ENCODE measurements at regions not wholly inside any gene's neighbourhood (a gene's known extent, or its start where the extent isn't known, plus 50 kb on each side); places are given as distances from the start of the nearest gene placed in this dataset.

DNA sequence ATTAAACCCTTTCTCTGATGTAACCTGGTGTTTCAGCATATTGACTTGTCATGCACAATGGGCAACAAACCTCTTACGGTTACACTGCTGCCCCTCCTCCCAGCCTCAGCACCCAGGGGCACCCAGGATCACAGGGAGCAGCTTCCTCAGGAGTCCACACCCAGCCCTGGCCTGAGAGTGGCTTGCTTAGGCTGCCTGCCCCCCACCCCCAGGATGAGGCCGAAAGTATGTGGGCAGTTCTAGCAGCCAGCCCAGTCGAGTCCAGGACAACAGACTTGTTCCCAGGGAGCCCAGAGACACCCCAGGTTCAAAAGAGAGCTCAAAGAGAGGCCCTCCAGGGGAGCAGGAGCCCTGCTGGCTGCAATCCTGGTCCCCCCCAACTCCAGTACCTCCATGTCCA lies 108.1 kb upstream of the THY1 start:
- ATAC-seq = no peak
- no peak for TF ChIP-seq ZFP3 (CRISPR knock-in tag; IDR thresholded peaks at IDR 0.05)
- TF ChIP-seq ZNF565 (CRISPR knock-in tag; conservative IDR thresholded peaks at IDR 0.05; ENCODE audit: low read depth) = no peak
- TF ChIP-seq TOX (CRISPR knock-in tag; IDR thresholded peaks at IDR 0.05; ENCODE audit: borderline replicate concordance) = no peak
- TF ChIP-seq CSDC2 (CRISPR knock-in tag; IDR thresholded peaks at IDR 0.05) = no peak
- no peak for TF ChIP-seq TCF4 (CRISPR knock-in tag; IDR thresholded peaks at IDR 0.05; ENCODE audit: borderline replicate concordance)

DNA sequence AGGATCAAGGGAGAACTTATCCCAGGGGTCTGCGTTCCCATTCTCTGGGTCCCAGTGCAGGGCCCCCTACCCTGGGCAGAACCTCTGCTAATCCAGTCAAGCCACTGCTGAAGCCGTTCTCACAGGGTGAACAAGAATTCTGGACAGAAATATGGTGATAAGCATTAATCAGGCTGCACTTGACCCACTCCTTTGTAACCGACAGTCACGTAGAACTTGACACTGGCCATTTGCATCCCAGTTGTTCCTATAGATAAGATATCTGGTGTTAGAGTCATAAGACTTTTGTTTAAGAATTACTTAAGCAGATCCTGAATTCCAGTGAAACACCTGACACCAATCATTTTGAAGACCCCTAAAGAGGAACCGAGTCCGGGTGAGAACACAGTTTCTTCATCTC lies 107.5 kb upstream of the THY1 start:
- no peak for ATAC-seq
- TF ChIP-seq RARB (CRISPR knock-in tag; IDR thresholded peaks at IDR 0.05) (no peak), GLIS3 (CRISPR knock-in tag; IDR thresholded peaks at IDR 0.05) (no peak), PPARA (CRISPR knock-in tag; IDR thresholded peaks at IDR 0.05; ENCODE audit: borderline replicate concordance) (no peak), ZNF565 (CRISPR knock-in tag; conservative IDR thresholded peaks at IDR 0.05; ENCODE audit: low read depth) (no peak), ZNF8 (CRISPR knock-in tag; IDR thresholded peaks at IDR 0.05) (no peak), POU6F1 (CRISPR knock-in tag; IDR thresholded peaks at IDR 0.05; ENCODE audit: borderline replicate concordance, low read depth) (no peak)

GRCh38 chr11:119529936-119530335 lies 107.0 kb upstream of the THY1 start:
- ATAC-seq = no peak
- TF ChIP-seq RARB (CRISPR knock-in tag; IDR thresholded peaks at IDR 0.05) = no peak
- no peak for TF ChIP-seq ZNF8 (CRISPR knock-in tag; IDR thresholded peaks at IDR 0.05)
- no peak for TF ChIP-seq TCF4 (CRISPR knock-in tag; IDR thresholded peaks at IDR 0.05; ENCODE audit: borderline replicate concordance)
- TF ChIP-seq, protein P1, sequence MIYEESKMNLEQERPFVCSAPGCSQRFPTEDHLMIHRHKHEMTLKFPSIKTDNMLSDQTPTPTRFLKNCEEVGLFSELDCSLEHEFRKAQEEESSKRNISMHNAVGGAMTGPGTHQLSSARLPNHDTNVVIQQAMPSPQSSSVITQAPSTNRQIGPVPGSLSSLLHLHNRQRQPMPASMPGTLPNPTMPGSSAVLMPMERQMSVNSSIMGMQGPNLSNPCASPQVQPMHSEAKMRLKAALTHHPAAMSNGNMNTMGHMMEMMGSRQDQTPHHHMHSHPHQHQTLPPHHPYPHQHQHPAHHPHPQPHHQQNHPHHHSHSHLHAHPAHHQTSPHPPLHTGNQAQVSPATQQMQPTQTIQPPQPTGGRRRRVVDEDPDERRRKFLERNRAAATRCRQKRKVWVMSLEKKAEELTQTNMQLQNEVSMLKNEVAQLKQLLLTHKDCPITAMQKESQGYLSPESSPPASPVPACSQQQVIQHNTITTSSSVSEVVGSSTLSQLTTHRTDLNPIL (CRISPR knock-in tag; IDR thresholded peaks at IDR 0.05; ENCODE audit: low read depth) = no peak
- no peak for TF ChIP-seq TOX (CRISPR knock-in tag; IDR thresholded peaks at IDR 0.05; ENCODE audit: borderline replicate concordance)
- TF ChIP-seq BACH2 (CRISPR knock-in tag; IDR thresholded peaks at IDR 0.05; ENCODE audit: borderline replicate concordance) = no peak
- no peak for TF ChIP-seq ISL1 (CRISPR knock-in tag; IDR thresholded peaks at IDR 0.05)
- no peak for TF ChIP-seq SNAI2 (CRISPR knock-in tag; IDR thresholded peaks at IDR 0.05)
- TF ChIP-seq ZC3H10 (CRISPR knock-in tag; IDR thresholded peaks at IDR 0.05) = no peak
- TF ChIP-seq ZFP3 (CRISPR knock-in tag; IDR thresholded peaks at IDR 0.05) = no peak

DNA sequence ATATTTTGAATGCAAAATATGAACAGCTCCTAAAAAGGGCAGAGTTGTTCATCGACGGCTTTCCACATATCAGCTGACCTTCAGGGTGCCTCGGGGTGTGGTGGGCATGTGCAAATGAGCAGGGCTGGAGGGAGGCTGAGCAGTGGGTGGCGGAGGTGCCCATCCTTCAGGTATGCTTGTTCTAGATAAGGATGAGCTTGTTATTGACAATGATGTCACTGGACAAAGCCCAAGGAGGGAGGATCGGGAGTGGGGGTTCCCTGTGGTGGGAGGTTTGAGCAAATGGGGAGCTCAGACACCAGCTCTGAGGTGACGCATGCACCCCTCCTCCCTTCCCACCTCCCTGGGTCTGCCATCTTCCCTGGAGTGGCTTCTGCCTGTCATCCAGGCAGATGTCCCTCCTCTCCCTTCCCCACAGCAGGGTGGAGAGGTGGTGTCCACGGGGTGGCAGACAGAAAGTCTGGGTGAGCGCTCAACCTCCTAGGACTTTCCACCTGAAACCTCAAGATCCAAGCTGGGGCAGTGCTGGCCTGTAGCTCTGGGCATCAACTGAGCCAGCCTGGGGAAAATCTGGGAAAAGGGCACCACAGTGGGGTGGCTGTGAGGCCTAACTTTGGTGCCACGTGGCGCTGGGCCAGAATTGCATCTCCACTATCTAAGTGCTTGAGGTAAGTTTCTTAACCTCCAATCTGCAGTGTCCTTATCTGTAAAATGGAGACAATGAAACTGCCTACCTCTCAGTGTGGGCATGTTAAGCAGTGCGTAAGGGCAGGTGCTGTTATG lies 106.3 kb upstream of the THY1 start:
- TF ChIP-seq POU6F1 (CRISPR knock-in tag; IDR thresholded peaks at IDR 0.05; ENCODE audit: borderline replicate concordance, low read depth) (no peak), ARNTL (CRISPR knock-in tag; IDR thresholded peaks at IDR 0.05; ENCODE audit: borderline replicate concordance, low read depth) (no peak), ZFP3 (CRISPR knock-in tag; IDR thresholded peaks at IDR 0.05) (no peak), PATZ1 (CRISPR knock-in tag; IDR thresholded peaks at IDR 0.05; ENCODE audit: borderline replicate concordance) (no peak), ISL1 (CRISPR knock-in tag; IDR thresholded peaks at IDR 0.05) (no peak), BACH2 (CRISPR knock-in tag; IDR thresholded peaks at IDR 0.05; ENCODE audit: borderline replicate concordance) (no peak), ZNF565 (CRISPR knock-in tag; conservative IDR thresholded peaks at IDR 0.05; ENCODE audit: low read depth) (no peak), CSDC2 (CRISPR knock-in tag; IDR thresholded peaks at IDR 0.05) (no peak), ZC3H10 (CRISPR knock-in tag; IDR thresholded peaks at IDR 0.05) (no peak), RARB (CRISPR knock-in tag; IDR thresholded peaks at IDR 0.05) (no peak), GLIS3 (CRISPR knock-in tag; IDR thresholded peaks at IDR 0.05) (no peak), ZFP30 (CRISPR knock-in tag; IDR thresholded peaks at IDR 0.05) (no peak), OSR1 (CRISPR knock-in tag; IDR thresholded peaks at IDR 0.05) (no peak), ESRRG (CRISPR knock-in tag; IDR thresholded peaks at IDR 0.05) (no peak), ZNF70 (CRISPR knock-in tag; IDR thresholded peaks at IDR 0.05) (no peak), SNAI2 (CRISPR knock-in tag; IDR thresholded peaks at IDR 0.05) (no peak)
- TF ChIP-seq, protein P1 (CRISPR knock-in tag; IDR thresholded peaks at IDR 0.05; ENCODE audit: low read depth) = no peak
- TF ChIP-seq, protein P2, sequence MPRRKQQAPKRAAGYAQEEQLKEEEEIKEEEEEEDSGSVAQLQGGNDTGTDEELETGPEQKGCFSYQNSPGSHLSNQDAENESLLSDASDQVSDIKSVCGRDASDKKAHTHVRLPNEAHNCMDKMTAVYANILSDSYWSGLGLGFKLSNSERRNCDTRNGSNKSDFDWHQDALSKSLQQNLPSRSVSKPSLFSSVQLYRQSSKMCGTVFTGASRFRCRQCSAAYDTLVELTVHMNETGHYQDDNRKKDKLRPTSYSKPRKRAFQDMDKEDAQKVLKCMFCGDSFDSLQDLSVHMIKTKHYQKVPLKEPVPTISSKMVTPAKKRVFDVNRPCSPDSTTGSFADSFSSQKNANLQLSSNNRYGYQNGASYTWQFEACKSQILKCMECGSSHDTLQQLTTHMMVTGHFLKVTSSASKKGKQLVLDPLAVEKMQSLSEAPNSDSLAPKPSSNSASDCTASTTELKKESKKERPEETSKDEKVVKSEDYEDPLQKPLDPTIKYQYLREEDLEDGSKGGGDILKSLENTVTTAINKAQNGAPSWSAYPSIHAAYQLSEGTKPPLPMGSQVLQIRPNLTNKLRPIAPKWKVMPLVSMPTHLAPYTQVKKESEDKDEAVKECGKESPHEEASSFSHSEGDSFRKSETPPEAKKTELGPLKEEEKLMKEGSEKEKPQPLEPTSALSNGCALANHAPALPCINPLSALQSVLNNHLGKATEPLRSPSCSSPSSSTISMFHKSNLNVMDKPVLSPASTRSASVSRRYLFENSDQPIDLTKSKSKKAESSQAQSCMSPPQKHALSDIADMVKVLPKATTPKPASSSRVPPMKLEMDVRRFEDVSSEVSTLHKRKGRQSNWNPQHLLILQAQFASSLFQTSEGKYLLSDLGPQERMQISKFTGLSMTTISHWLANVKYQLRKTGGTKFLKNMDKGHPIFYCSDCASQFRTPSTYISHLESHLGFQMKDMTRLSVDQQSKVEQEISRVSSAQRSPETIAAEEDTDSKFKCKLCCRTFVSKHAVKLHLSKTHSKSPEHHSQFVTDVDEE (CRISPR knock-in tag; IDR thresholded peaks at IDR 0.05) = no peak
- ATAC-seq = no peak
